Fibroblast of the aortic adventitia (primary cell): ENCODE measurements at regions not wholly inside any gene's neighbourhood (a gene's known extent, or its start where the extent isn't known, plus 50 kb on each side); places are given as distances from the start of the nearest gene placed in this dataset.
"Not testable (repeated sequence)": the region's sequence is repeated elsewhere in the genome, so short reads cannot be mapped to it uniquely, and the experiment has no call there.

ENCODE experiments used
- DNase-seq: peaks from one replicate; pipeline ENCODE4 v3.0.0-alpha.2; 2010; ENCODE audit warnings: low read depth
- H3K4me3 ChIP-seq: 2 replicates; pipeline ENCODE4 v1.5.1; 2011; ENCODE audit warnings: low read depth, mild to moderate bottlenecking, control low read depth, low read length, moderate library complexity
- CTCF ChIP-seq: IDR thresholded peaks from 2 replicates; pipeline ENCODE4 v1.5.1; 2011; ENCODE audit warnings: mild to moderate bottlenecking, low read length, control low read depth, inconsistent platforms; ENCODE audit not compliant: insufficient read depth

- no peak for DNase-seq
- no peak for TF ChIP-seq CTCF
- H3K4me3 ChIP-seq, result no peak overlapping the region
Measured at GRCh38 chr7:89687211-89687610, 467.1 kb upstream of the STEAP1 start.

GRCh38 chr7:89695241-89695640 lies 459.0 kb upstream of the STEAP1 start:
- DNase-seq, result no peak
- no peak for TF ChIP-seq CTCF
- no peak overlapping the region for H3K4me3 ChIP-seq

GRCh38 chr7:89714131-89714530 lies 440.1 kb upstream of the STEAP1 start:
- DNase-seq, result no peak
- TF ChIP-seq CTCF, result no peak
- H3K4me3 ChIP-seq, result no peak overlapping the region

DNA sequence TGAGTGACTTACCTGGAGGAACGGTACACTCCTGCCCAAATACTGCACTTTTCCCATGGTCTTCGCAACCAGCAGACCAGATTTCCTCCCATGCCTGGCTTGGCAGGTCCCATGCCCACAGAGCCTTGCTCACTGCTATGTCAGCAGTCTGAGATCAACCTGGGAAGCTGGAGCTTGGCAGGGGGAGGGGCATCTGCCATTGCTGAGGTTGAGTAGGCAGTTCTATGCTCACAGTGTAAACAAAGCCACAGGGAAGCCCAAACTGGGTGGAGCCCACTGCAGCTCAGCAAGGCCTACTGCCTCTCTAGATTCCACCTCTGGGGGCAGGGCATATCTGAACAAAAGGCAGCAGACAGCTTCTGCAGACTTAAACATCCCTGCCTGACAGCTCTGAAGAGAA lies 435.3 kb upstream of the STEAP1 start:
- H3K4me3 ChIP-seq, DNase-seq: not testable (repeated sequence)

DNA sequence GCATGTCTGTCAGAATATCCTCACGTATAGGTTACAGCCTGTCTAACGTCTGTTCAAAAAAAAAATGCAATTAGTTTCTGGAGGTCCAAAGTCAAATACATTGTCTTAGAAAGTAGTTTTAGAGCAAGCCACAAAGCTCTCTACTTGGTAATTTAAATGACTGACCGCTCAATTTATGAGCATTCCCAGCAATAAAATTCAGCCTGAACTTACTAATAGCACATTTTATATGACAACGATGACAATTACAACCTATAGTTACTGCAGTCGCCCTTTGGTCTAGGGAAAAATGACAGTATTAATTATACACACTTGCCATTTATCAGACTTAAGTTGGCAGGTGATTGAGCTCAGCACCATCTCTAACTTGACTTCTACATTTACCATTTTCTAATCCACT lies 425.8 kb upstream of the STEAP1 start:
- no peak for TF ChIP-seq CTCF
- H3K4me3 ChIP-seq, result no peak overlapping the region
- DNase-seq, result no peak

DNA sequence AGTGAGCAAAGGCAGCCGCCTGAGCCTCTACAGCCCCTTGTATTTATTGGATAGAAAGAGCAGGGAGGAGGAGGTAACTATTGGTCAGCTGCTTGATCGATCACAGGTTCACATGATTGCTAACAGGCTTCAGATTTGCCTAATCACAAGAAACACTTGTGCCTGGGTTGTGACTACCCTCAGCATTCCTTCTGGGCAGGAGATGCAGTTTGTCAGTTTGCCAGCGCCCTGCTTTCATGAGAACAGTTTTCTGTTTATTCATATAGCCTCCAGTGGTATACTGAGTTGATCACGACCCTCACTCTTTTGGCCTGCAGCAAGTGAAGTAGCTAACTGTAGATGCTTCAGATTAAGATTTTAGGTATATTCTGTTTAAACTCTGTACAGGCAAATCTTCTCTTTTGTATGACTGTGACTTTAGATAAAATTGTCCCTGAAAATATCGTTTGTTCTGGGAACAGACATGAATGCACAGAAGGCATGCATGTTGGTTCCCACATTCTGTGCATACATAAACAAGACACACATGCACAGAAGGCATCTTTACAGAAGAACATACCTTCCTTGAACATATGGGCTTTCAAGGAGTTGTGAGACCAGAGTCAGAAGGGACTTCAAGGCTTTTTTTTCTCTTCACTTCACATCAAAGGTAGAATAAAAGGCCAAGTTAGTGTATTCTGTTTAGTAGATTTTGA lies 422.4 kb upstream of the STEAP1 start:
- no peak for DNase-seq
- TF ChIP-seq CTCF, result no peak
- no peak overlapping the region for H3K4me3 ChIP-seq

GRCh38 chr7:89738549-89738948 lies 415.7 kb upstream of the STEAP1 start:
- TF ChIP-seq CTCF, result no peak
- DNase-seq, result no peak
- H3K4me3 ChIP-seq, result no peak overlapping the region
